HG03066 (cell line): ENCODE measurements at regions not wholly inside any gene's neighbourhood (a gene's known extent, or its start where the extent isn't known, plus 50 kb on each side); places are given as distances from the start of the nearest gene placed in this dataset.
"Not testable (repeated sequence)": the region's sequence is repeated elsewhere in the genome, so short reads cannot be mapped to it uniquely, and the experiment has no call there.

Source experiments
- ATAC-seq: cut with Tn5 transposase; IDR thresholded peaks from one replicate; pipeline ENCODE4 v1.9.1; 2021; ENCODE audit warnings: low read depth; ENCODE audit not compliant: unreplicated experiment

- ATAC-seq, result not testable (repeated sequence)
Observed at GRCh38 chr17:77843255-77843895, 115.1 kb upstream of the TNRC6C start.

GRCh38 chr17:77843896-77844295 is 114.6 kb upstream of the TNRC6C start:
- ATAC-seq, result no peak

GRCh38 chr17:77844681-77845080 is 113.8 kb upstream of the TNRC6C start:
- no peak for ATAC-seq

- ATAC-seq, result no peak
Observed at GRCh38 chr17:77845541-77846225, 112.8 kb upstream of the TNRC6C start.

GRCh38 chr17:77846531-77847085 is 111.9 kb upstream of the TNRC6C start:
- ATAC-seq, result no peak

GRCh38 chr17:77847221-77848085 is 111.0 kb upstream of the TNRC6C start:
- no peak for ATAC-seq

- no peak for ATAC-seq
Observed at GRCh38 chr17:77848257-77848656, 110.2 kb upstream of the TNRC6C start.

- ATAC-seq, result no peak
Observed at GRCh38 chr17:77849239-77849638, 109.3 kb upstream of the TNRC6C start.

GRCh38 chr17:77851921-77852320 is 106.6 kb upstream of the TNRC6C start:
- ATAC-seq, result no peak

GRCh38 chr17:77852731-77853130 is 105.8 kb upstream of the TNRC6C start:
- ATAC-seq, result no peak

- no peak for ATAC-seq
Observed at GRCh38 chr17:77853191-77853977, 105.1 kb upstream of the TNRC6C start.

GRCh38 chr17:77854083-77854758 is 104.3 kb upstream of the TNRC6C start:
- ATAC-seq, result no peak

GRCh38 chr17:77854759-77855745 is 103.5 kb upstream of the TNRC6C start:
- no peak for ATAC-seq

- ATAC-seq, result no peak
Observed at GRCh38 chr17:77856551-77857305, 101.8 kb upstream of the TNRC6C start.

- ATAC-seq, result no peak
Observed at GRCh38 chr17:77857306-77857555, 101.3 kb upstream of the TNRC6C start.

- no peak for ATAC-seq
Observed at GRCh38 chr17:77857613-77858012, 100.9 kb upstream of the TNRC6C start.

GRCh38 chr17:77858291-77859034 is 100.0 kb upstream of the TNRC6C start:
- no peak for ATAC-seq
